Fibroblast of skin of back (primary cell): ENCODE measurements at regions not wholly inside any gene's neighbourhood (a gene's known extent, or its start where the extent isn't known, plus 50 kb on each side); places are given as distances from the start of the nearest gene placed in this dataset.

Source experiments
- DNase-seq: peaks from one replicate; pipeline ENCODE4 v3.0.0-alpha.2; 2013

- DNase-seq: peak; percentile 90
These were observed 98.8 kb upstream of the NCKAP5 start for GRCh38 chr2:133667085-133667484.

DNA sequence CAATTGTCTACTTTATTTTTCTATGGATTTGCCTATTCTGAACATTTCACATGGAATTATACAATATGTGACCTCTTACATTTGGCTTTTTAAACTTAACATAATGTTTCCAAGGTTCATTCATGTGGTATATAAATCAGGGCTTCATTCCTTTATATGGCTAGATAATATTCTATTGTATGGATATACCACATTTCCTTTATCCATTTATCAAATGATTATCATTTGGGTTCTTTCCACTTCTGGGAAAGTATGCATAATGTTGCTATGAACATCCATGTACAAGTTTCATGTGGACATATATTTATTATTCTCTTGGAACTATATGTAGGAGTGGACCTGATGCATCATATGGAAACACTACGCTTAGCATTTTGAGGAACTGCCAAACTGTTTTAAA is 99.7 kb upstream of the NCKAP5 start:
- DNase-seq: no peak

- DNase-seq: no peak
These were observed 100.3 kb upstream of the NCKAP5 start for GRCh38 chr2:133668547-133668946.

DNA sequence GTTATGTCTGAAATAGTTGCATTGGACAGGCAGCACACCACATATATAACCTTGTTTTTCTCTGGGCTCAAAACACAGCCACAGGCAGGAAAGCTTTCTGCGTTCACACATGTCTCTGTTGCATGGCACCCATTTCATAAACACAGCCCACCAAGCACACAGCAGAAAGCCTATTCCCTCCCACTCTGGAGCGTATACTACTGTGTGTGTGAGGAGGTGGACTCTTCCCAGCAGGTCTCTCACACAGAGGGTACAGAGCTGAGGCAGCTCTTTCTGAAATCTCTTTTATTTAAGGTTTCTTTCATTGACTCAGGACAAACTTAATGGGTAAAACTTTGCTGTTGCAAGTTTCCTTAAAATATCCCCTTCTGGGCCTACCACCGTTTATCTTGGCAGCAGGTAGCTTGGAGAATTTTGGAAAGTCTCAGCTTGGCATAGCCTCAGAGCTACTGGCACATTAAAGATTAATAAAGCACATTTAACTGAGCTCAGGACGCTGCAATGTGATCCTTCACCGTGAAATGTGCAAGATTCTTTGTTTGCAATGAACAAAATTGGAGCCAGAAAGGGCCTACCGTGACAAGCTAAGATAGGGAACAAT is 105.1 kb upstream of the NCKAP5 start:
- no peak for DNase-seq

- DNase-seq: no peak
These were observed 105.8 kb upstream of the NCKAP5 start for GRCh38 chr2:133674066-133674432.

DNA sequence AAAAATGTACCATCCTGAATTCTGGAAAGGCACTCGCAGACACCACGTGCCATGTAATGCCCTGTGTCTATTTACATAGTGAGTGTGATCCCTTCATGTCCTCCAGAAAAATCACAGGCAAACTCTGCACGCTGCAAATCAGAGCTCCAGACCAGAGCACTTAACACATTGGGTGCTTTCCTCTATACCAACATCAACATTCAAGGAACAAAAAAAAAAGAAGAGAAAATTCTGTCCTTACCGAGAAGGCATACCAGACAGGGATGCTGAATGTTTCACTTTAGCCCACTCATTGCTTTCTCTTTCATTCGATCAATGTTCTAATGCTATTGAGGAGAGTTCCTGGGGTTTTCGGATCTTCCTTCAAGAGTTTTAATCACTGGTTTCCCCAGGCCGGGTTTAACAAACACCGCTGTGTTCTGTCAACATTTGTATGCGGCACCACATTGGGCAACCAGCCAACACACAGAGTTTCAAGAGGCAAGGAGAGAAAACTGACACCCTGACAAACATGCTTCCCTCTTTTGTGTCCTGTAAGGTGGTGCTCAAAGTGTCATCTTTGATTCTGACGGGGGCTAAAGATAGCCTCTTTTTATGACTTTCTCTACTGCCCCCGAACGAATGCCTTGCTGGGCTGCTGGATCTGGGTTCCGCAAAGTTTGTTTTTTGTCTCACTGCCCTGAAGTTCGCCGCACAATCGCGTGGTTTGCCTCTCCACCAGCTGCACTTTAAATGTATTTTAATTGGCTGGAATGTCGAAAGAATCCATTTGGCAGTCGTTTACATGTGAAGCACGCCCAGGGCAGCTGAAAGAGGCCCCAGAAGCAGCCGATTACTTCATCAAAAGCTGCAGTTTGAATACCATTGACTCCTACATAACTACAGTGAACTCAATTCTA is 106.4 kb upstream of the NCKAP5 start:
- DNase-seq: peak; percentile 95

- DNase-seq: peak; percentile 93
These were observed 108.3 kb upstream of the NCKAP5 start for GRCh38 chr2:133676392-133677130.

GRCh38 chr2:133680343-133681049 is 112.2 kb upstream of the NCKAP5 start:
- peak; percentile 19 for DNase-seq

DNA sequence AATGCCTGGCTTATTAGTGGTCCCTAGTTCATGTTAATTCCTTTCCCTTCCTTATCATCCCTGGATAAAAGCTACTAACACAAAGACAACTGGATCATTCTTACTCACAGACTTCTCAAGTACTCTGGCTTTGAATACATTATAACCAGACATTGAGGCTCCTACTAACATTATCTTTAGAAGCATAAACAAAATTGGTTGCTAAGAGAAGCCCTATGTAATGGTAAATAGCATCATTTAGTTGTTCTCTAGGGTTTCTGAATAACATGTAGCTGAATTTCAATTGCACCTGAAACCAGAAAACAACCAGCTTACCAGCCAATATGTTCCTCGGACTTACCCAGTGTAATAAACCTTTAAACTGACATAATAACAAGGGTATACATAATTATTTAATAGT is 114.1 kb upstream of the NCKAP5 start:
- no peak for DNase-seq

DNA sequence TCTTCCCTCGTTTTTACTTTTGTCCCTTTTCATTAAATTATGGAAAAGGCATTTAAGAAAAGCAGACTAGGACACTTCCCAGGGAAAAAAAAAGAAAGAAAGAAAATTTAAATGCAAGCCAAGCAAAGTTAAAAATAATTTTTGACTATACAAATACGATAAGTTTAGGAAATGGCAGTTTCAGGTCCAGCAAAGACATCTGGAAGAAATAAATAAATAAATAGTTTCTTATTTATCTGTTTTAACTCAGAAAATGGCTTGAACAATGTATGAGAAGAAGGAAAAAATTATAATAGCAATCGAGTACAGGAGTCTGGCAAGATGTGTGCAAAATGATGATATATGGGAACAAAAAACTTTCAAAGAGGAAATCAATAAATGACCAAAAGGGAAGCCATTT is 114.6 kb upstream of the NCKAP5 start:
- DNase-seq: no peak

DNA sequence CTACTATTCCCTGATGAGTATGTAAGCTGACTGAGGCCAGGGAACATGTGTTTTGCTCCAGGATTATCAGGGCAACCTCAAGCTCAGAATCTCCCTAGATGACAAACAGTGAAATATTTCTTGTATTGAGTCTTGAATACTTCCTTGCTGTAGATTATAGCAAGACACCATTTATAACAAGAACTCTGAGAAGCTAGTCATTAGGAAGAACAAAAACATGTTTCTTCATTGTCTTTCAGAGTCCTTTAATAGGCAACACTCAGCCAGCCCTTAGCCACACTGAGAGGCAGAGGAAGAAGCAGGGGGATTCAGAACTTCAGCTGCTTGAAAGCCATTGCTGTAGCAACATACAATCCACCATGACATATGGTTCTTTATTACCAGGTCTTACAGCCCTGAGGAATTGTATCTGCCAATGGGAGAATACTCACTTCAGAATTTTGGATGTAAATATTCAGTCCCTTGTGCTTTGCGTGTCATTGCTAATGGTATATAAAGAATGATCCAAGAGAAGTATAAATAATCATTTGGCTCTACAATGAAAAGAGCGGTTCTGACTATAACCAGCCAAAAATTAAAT is 117.5 kb upstream of the NCKAP5 start:
- DNase-seq: no peak

DNA sequence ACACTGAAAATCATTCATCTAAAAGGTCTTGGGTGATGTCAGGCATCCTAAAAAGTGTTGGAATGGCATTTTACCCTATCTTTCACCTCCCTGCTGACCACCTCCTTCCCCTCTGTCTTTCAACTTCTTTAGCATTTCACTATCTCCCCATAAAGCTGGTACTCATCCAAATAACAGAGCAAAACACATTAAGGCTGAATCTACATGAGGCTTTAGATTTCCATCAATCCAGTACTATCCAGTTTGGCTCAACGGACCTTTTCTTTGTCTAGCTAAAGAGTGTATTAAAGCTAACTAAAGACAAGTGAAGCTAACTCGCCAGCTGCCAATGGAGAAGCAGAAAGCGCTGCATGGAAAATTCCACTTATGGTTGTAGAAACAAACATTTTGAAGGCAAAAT is 122.5 kb upstream of the NCKAP5 start:
- DNase-seq: no peak

DNA sequence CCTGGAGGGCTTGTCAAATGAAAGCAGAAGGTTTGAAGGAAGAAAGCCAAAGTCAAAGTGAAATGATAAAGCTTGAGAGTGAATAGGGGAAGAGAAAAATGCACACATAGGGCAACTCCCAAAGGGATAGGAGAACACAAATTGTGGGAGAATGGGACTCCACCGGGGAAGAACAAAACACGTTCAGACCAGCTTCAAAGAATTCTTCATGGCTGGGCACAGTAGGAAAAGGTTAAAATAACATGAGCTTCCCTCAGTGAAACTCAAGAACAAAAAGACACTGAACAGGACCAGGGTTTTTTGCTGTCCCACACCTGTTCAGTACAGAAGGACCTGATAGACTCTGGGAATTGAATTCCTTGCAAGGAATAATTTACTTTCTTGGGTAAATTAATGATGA is 123.1 kb upstream of the NCKAP5 start:
- DNase-seq: no peak

- no peak for DNase-seq
These were observed 137.0 kb upstream of the NCKAP5 start for GRCh38 chr2:133705287-133705686.

GRCh38 chr2:133710613-133711012 is 142.3 kb upstream of the NCKAP5 start:
- no peak for DNase-seq

DNA sequence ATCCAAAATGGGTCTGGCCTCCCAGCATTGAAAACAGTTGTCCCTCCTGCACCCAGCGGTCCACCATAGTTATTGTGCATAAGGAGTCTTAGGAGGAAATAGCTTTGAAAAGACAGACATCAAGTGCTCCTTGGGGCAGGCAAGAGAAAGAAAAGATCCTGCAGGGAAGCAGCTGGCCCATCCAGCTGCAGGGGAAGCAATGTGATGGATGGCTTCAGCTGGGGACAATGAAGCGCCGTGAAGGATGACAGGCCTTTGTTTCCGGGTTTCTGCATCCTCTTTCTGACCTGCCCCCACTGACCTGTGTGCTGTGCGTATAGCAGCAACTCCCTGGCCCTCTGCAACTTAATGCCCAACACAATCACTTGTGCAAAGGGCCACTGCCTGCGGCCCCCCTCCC is 142.9 kb upstream of the NCKAP5 start:
- no peak for DNase-seq

DNA sequence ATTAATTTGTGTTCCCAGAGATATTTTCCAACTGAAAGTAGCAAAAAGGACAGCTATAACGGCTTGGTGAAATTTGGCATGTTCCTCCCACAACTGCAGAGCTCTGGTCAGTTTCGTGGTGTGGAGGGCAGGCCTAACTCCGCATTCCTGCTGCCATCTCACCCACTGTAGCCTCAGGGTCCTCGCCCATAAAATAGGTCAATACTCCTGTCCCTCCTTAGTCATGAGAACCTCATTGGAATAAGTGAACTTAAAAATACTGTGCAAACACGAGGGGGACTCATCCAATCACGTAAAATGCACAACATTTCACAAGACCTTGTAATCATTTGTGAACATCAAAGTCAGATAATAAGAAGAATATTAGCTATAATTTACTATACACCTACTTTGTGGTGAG is 143.5 kb upstream of the NCKAP5 start:
- DNase-seq: no peak

GRCh38 chr2:133712369-133712768 is 144.1 kb upstream of the NCKAP5 start:
- no peak for DNase-seq

DNA sequence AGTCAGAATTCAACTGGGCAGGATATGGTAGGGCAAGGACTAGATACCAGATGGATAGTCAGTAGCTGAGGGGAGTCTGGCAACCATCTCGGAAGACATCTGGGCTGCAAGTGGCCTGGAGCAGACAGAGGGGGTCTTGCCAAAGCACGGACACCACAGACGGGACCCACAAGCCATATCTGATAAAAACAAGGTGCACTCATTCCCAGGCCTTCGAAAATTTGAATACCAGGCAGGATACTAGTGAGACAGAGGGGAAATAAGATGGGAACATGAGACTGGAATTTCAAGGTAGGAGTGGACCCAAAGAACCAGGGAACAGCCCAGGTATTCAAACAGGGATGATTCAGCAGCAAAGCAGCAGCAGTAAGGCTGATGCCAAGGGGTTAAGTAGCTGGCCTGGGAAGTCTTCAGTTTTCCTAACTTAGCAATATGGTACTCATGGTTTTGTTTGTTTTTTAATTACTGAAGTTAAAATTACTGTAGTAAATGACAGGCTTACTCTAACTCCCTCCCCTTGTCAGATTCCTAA is 144.9 kb upstream of the NCKAP5 start:
- no peak for DNase-seq

DNA sequence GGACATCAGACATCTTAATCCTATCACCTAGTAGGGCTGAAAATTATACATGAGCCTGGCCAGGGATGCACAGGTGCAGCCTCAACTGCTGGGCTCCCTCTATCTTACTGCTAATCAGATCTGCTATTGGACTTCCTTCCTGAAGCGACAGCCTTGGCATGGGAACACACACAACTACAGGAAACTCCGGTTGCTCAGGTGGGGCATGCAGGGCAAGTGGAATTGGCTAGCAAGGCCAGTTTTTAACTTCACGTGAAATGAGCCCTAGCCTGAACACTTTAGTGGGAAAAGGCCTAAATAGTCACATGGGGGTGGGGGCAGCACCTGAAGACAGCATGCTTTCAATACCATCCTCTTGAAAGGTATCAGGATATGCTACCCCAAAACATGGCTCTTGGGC is 147.9 kb upstream of the NCKAP5 start:
- no peak for DNase-seq

- peak; percentile 59 for DNase-seq
These were observed 149.2 kb upstream of the NCKAP5 start for GRCh38 chr2:133717497-133717896.

DNA sequence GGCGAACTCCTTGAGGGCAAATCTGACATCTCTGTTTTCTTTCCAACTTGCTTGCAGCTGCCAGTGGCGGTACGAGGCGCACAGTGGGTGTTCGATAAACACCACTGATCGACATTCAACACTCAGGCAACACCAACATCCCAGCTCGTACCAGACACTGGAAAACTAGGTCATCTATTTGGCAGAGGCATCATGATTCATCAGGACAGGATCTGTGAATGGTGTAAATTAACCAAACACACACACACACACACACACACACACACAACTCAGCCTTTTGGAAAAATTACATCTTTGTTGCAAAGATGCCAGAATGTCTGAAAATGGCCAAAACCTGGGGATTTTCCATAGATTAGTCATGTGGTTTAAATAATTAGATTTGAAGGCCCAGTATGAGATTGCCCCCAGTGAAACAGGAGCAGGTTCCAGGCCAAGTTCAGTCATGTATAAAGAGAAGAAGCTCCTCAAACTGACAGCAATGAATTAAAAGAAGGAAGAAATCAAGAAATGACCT is 150.5 kb upstream of the NCKAP5 start:
- DNase-seq: peak; percentile 95
